Right kidney (tissue), 1 donor: ENCODE measurements at regions not wholly inside any gene's neighbourhood (a gene's known extent, or its start where the extent isn't known, plus 50 kb on each side); places are given as distances from the start of the nearest gene placed in this dataset.

Experiments used
- DNase-seq: peaks from one replicate; pipeline ENCODE4 v3.0.0-alpha.2; 2016

DNA sequence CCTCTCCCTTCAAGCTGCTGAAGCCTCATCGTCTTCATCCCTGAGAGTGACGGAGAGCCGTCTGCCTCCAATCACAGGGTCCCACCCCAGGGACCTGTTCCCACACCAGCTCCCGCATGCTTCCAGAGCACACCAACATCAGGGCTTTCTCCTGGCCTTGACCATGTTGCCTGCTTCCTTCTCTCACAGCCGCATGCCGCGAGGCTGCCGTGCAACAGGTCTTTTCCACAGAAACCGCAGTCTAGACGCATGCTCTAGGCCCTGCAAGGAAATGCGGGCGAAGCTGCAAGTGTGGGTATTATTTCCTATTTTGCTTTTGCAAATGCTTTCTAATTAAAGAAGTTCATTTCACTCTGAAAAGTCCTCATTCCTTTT, 277.8 kb downstream of the EIPR1 start:
- DNase-seq, result no peak

DNA sequence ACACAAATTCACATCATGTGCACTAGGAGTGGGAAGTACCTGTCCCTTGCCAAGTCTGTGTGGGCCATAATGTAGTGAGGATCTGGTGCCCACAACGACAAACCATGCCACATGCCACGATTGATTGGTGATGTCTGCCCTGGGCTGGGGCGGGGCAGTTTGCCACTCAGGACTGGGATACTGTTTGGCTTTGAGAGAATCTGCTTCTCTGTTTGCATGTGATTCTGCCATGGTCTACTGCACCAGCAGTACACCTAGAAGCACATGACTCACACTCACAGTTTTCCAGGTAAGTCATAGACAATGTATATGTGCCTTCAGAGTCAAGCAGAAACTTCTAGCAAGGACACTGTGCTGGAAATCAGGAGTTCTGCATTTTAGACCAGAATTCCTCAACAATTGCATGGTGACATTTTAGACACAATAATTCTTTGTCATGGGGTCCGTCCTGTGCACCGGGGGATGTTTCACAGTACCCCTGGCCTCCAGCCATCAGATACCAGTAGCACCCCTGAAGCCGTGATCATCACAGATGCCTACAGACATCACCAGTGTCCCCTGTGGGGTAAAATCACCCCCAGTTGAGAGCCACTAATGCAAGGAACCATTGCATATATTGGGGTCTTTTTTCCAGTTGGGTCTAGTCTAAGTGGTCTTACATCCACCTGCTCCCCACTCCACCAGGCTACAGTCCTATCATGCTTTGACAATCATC, 278.3 kb downstream of the EIPR1 start:
- DNase-seq, result no peak

DNA sequence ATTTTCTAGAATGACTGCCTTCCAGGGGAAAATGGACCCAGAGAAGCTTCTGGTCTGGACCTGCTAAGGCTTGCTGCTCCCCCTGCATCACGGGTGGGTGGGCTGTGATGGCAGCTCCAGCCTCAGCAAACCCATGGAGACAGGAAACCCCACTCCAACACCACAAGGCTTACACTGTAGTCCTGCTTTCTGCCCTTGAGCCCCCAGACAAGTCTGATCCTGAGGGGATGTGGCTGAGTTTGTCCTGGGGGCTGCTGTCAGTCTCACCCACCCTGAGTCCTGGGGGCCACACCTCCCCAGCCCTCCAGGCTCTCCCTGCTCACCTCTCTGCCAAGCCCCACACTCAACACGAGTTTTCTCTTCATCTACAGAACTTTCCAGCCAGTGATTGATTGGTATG, 279.4 kb downstream of the EIPR1 start:
- no peak for DNase-seq

DNA sequence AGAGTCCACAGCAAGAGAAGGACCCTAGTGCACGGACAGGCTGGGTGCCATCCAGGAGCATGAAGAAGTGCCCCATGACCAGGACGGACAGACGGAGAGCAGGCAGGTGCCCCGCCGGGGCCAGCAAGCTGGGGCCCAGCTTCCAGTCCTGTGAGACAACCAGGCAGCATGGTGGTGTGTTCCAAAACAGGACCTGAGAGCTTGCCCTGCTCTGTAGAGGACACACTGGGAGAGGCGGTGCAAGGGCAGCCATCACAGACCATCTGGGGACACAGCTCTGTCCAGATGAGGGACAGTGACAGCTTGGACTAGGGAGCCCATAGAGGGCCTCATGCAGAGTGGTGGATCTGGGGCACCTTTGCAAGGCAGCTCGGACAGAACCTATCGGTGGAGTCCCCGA, 279.8 kb downstream of the EIPR1 start:
- DNase-seq, result no peak

DNA sequence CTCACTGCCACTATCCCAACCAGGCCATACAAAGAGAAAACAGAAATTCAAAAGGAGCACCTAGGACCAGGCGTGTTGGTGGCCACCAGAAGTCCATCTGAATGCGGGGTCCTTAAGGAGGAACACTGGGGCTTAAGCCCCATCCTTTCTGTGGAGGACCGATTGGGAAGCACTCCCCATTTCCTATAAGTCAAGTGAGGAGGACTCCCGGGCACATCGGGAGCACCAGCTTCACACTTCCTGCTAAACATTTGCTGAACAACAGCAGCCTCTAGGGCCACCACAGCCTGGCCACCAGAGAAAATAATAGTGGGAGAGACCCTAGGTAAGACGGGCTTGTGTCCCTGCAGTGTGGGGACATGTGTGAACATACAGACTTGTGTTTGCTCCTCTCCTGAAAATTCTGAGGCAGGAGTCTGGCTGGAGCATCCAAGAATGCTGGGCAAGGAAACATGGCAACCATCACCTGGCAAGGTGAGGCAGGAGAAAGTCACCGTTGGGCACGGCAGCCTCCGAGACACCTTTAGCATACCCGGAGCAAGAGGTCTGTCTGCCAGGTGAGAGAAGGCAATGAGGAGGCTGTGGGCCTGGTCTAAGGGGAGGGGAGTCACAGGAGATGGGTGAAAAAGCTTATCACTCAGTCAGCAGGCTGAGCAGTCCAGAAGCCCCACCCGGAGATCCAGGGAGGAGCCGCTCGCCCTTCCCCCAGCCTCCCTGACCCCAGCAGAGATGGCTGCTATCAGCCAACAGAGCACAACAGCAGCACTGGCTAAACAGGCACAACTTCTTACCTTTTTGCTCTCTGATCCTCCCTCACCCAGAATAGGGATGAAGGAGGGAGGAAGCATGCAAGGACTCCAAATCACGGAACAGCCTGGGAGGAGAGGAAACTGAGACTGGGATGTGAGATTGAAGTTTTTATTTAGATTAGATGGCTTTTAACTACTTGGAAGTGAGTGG, 282.3 kb downstream of the EIPR1 start:
- no peak for DNase-seq

DNA sequence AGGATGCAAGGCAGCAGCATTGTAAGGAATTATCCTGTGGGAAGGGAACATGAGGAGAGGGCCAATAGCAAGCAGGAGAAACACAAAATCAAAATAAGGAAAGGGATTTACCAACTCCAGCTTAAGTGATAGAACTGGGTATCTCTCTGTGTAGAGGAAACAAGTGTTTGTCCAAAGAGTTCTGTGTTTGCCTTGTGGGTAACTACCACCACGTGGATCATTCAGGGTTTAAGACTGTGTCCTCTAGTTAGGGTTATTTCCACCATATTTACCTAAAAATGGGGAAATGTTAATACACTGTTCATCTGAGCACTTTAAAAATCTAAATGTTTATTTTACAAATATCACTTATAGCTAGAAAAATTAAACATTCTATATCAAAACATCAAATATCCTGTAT, 283.3 kb downstream of the EIPR1 start:
- no peak for DNase-seq

DNA sequence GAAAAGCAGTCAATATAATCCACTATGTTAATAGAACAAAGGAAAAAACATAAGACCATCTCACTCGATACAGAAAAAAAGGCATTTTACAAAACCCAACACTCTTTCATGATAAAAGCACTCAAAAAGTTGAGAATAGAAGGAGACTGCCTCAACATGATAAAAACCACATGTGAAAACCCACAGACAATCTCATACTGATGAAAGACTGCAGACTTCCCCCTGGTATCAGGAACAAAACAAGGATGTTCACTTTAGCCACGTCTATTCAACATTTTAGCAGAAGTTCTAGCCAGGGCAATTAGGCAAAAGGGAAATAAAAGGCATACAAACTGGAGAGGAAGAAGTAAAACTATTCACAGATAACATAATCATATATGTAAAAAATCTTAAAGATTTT, 285.9 kb downstream of the EIPR1 start:
- no peak for DNase-seq

DNA sequence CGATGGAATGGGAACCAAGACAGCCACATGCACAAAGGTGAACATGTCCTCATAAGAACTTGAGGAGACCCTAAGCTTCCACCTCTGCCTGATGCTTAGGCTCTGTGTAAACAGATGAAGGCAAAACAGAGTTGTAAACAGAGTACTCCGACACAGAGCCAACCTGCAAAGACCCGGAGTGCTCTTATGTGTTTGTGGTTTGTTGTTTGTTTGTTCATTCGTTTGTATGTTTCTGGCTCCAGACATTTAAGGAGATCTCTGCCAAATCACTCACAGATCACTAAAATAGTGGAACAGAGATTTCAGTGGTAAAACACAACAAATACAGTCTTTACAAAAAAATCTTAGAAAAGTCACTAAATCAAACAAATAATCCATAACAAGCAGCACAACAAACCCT, 294.9 kb downstream of the EIPR1 start:
- no peak for DNase-seq

DNA sequence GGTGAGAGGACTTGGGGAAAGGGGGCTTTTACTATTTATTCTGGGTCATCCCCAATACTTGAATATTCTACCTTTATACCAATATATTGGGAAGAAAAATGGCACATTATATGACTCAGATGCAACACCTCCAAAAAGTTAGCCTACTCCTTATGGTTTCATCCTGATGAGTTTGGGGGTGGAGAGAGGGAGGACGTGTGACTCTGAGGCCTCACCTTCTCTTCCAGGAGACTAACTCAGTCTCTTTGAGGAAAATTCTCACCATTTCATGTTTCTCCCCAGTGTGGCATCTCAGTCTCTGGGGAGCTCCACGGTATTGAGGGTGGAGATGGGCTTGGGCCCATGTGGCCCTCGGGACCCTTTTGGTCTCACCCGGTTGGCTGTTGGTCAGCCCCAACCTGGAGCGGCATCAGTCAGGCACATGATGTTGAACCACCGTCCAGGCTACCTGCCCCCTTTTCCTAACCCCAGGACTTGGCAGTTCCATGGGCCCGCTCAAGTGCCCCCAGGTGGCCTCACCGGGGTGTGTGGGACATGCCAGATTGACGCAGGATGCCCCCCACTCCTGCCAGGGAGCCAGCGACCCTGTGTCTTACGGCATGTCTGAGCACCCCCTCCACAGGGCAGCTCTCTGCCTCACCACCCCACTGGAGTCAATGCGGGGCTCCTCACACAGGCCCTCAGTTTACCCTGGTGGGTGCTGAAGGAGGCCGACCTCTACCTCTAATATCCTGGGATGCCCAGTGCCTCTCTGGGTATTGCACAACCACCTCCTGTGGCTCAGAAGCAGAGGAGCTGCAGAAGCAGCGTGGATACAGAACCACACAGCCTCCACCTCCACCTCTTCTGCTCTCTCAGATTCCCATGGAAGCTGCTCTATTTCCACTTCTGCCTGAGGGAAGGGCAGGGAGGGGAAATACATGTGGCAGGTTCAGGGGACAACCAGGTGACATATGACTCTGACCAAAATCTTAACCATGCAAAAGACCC, 297.4 kb downstream of the EIPR1 start:
- DNase-seq, result no peak

DNA sequence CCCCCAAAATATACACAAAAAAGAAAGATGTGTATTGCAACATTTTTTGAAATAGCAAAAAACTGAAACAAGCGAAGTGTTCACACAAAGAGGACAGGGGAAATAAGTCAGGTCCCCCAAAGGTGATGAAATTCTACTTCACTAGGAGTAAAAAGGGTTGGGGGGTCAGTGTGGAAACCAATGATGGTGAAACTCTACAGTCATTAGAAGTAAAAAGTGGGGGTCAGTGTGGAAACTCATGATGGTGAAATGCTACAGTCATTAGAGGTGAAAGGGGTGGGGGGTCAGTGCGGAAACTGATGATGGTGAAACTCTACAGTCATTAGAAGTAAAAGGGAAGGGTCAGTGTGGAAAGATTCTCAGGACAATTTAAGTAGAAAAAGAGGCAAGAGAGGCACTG, 298.2 kb downstream of the EIPR1 start:
- DNase-seq, result no peak

DNA sequence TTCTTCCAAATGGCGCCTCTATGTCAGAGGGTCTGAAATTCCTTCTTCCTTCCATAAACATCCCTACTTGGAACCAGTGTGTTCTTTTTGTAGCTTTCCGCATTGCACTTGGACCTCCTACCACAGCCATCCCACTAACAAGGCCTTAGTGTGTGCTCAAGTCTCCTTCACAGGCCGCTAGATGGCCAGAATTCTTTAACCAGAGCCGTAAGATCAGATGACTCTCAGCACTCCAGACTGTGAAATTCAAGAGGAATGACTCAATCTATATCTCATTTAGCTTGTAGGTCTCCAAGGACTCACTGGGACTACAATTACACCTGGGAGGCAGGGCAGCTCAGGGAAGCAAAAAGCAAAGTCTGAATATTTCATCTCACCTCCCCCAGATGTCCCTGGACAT, 298.9 kb downstream of the EIPR1 start:
- no peak for DNase-seq

DNA sequence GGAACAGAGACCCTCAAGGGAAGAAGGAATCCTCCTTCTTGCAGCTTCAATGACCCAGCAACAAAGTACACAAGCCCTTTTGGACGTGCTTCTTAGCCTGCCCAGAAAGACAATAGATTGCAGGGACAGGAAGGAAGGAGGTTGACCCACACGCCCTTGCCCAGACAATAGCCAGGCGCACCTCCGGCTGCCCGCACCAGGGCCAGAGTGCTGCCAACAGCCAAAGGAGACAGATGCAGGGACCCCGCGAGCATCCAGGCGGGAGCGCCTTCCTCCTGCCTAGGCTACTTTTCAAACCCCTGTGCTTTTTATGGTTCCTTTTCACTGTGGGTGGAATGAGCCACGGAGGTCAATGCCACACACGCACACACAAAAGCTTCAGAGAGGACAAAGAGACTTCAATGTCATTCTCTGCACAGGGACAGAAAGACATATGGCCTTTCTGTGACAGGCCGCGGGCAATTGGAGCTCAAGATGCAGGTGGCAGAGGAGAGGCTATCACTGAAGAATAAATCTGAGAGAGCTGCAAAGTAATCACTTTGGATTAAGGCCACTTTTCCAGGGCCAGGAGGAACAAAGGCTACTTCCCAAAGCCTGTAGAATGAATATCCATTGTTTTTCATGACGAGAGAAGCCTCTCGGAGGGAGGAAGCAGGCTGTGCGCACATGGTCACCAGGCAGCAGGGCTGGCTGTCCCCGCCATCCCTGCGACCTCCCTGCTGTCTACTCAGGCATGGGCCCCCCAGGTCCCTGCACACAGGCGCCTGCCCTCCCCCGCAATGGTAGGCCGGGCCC, 300.6 kb downstream of the EIPR1 start:
- DNase-seq, result no peak

DNA sequence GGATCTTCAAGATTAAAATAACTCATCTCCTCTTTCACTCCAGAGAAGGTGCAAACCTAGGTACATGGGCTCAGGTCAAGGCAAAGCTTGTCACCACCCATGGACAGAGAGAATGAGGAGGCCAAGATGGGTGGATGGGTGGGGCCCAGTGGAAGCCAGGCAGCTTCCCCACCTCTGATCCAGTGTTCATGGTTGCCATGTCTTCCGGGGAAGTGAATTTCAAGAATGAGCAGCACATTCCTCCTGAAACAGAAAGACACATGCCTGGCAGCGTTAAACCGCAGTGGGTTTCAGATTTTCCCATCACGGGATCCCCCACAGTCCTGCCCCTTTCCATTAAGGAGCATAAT, 301.7 kb downstream of the EIPR1 start:
- DNase-seq, result no peak

DNA sequence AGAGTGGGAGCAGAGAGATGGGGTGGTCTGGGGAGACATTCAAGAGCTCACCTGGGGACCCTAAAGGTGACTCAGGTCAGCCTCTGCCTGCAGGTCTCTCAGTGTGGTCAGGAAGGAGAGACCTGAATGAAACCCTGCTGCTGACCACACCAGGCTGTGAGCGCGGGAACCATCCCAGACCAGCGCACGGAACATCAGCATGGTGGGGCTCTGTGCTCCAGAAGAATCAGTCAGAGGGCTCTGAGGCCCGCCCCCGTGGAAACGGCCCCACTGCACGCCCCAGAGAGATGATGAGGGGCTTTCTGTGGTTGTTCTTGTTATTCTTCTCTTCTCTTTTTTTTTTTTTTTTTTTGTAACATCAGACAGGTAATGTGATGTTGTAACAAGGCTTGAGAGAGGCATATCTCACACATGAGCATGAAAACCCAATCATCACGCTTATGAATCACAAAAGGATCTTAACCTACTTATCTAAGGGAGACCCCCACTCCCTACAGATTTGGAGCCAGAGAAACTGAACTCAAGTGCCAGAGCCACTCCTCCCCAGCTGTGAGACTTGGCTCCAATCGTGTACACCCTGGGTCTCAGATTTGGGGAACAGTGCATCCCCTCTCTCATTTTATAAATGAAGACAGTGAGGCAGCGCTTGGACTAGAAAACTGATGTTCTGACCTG, 302.2 kb downstream of the EIPR1 start:
- no peak for DNase-seq

DNA sequence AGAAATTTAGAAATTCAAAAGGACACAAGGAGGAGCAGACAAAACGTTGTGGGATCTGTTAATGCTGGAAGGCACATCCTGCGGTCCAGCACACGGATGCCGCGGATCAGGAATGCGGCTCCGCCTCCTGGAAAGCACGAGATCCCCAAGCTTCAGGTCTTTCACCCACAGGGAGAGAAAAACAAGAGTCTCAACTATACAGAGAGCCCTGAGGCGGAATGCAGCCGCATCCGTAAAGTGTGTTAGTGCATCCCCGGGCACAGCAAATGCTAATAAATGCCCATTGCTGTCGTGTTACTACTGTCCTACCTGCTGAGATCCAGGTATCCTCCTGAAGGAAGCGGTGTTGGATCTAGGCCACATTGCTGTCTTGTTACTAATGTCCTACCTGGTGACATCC, 303.9 kb downstream of the EIPR1 start:
- DNase-seq, result no peak

DNA sequence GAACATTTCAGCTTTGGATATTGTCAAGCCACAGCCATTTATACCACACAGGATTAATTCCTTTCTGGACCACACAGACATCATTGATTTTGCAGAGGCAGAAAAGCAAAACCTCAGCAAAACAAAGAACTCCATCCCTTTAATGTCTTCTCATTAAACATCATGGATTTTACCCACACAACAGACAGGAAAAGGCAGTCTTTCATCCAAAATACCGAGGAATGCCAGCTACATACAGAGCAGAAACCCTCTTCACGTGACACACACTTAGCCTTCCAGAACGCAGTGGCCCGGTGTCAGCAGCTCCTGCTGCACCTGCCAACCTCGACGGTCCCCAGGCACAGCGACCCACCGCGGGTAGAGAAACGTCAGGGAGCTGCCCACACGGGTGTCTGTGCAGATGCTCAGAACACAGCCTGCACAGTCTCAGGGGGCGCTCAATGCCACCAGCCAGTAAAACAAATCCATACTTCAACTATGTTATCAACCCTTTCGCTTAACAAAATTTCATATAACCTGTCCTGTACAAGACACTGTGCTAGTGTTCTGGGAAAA, 304.5 kb downstream of the EIPR1 start:
- DNase-seq, result no peak

DNA sequence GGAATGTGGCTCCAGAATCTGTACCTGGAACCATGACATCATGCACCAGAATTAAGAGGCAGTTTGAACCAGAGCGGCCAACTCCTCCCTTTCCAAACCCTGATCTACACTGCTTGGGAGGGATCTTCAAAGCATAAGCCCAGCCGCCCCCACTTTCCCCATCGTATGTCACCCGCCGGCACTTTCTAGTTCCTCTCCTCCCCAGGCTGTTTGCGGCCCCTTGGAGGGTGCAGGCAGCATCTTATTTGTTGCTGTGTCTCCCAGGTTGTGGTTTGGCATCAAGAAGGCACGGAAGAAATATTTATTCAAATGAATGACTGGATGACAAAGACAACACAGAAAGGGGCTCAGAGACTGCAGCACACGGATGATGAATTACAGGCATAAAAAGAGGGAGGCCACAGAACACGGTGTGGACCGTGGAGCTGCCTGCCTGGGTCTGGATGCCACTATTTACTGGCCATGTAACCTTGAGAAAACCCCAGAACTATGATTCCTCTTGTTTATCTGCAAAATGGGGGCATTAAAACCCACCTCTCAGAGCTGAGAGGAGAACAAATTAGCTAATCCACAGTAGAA, 305.8 kb downstream of the EIPR1 start:
- no peak for DNase-seq

DNA sequence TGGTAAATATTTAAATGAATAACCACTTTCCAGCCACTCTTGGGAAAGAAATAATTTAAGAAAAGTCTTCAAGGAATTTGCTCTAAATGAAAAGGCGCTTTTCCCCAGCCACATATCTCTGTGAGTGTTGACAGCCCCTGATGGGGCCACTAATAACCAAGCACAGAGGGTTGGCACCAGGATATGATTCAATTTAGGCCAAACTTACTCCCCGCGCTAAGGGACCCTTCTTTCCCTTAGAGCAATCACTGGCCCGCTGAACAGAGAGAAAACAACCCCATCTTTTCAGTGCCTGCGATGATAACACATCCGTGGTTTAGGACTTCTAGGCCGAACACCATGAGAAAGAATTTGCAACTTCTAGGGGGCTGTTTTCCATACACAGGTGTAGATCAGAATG, 310.8 kb downstream of the EIPR1 start:
- no peak for DNase-seq

DNA sequence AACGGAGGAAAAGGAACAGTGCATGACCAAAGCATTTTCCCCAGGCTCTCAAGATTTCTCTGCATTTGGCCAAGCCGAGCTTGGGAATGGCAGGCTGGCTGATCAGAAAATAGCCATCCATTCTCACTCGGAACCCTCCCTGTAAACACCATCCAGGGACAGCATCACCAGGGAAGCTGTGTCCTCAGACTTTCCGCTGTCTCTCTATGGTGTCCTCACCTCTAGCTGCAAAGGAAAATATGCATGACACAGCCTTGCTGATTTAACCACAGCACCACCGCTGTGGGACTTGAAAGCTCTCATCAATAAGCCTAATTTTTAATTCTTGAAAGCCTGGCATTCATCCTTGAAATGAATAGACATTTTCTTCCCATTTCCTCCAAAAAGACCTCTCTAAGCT, 311.7 kb downstream of the EIPR1 start:
- no peak for DNase-seq

DNA sequence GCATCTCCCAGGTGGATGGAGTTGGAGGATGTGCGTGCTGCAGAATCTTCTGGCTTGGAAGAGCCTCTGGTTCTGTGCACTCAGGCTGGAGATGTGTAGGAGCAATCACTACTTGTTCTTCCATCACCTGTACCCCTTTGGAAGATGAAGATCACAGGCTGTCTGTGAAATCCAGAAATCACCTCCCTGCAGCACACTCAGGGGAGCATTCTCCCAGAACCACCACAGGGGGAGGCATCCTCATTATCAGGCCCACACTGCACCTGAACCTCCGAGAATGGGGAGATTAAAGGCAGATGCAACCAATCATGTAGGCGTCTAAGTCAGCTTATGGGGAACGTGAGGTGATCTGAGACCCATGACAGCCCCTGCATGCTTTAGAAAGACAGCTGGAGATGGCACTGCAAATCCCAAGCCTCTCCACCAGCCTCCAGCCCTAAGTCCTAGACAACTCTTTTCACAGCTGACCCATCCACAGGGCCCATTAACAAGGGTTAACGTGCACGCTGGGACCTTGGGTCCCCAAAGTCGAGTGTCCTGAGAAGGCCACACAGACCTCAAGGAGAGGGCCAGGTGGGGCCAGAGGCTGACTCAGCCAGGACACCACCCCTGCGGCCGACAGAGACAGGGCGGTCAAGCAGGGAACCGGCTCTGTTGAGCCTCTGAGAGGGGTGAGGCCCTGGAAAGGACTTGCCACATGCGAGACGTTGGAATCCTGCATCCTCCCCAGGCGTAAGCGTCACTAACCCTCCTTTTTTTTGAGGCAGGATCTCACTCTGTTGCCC, 314.9 kb downstream of the EIPR1 start:
- DNase-seq, result no peak
